Loucy (cell line): ENCODE measurements at regions not wholly inside any gene's neighbourhood (a gene's known extent, or its start where the extent isn't known, plus 50 kb on each side); places are given as distances from the start of the nearest gene placed in this dataset.
A peak's percentile ranks its signal among the peaks of the same experiment; 100 is the strongest.

Source experiments
- H2AFZ ChIP-seq: fragments of 200-600 bp; sonication (generic); 2 replicates; pipeline ENCODE4 v1.6.0; 2016; ENCODE audit warnings: antibody characterized with exemption, mild to moderate bottlenecking, low read length, moderate library complexity
- H3F3A ChIP-seq: fragments of 200-600 bp; 2 replicates; pipeline ENCODE4 v1.6.0; 2016; ENCODE audit warnings: antibody characterized with exemption, low read depth, mild to moderate bottlenecking
- H3K27me3 ChIP-seq: fragments of 200-600 bp; sonication (generic); 2 replicates; pipeline ENCODE4 v1.6.1; 2014; ENCODE audit warnings: low read length, mild to moderate bottlenecking; ENCODE audit not compliant: insufficient read depth, poor library complexity, severe bottlenecking
- H3K36me3 ChIP-seq: fragments of 200-600 bp; sonication (generic); 2 replicates; pipeline ENCODE4 v1.6.1; 2016; ENCODE audit warnings: low read length; ENCODE audit not compliant: insufficient read depth
- H3K4me1 ChIP-seq: fragments of 200-600 bp; sonication (generic); 2 replicates; pipeline ENCODE4 v1.5.1; 2014; ENCODE audit warnings: low read length, mild to moderate bottlenecking; ENCODE audit not compliant: insufficient read depth, poor library complexity, severe bottlenecking
- H3K4me2 ChIP-seq: fragments of 200-600 bp; sonication (generic); 2 replicates; pipeline ENCODE4 v1.6.0; 2014; ENCODE audit warnings: antibody characterized with exemption, low read length, low read depth, mild to moderate bottlenecking; ENCODE audit not compliant: poor library complexity, severe bottlenecking
- H3K4me3 ChIP-seq: fragments of 200-600 bp; sonication (generic); 2 replicates; pipeline ENCODE4 v1.5.1; 2014; ENCODE audit warnings: low read length, mild to moderate bottlenecking, mixed read lengths; ENCODE audit not compliant: poor library complexity, severe bottlenecking
- H3K79me2 ChIP-seq: fragments of 200-600 bp; sonication (generic); 2 replicates; pipeline ENCODE4 v1.6.1; 2014; ENCODE audit warnings: low read length; ENCODE audit not compliant: insufficient read depth
- H3K9ac ChIP-seq: fragments of 200-600 bp; sonication (generic); 2 replicates; pipeline ENCODE4 v1.6.0; 2014; ENCODE audit warnings: mild to moderate bottlenecking, low read depth, low read length, moderate library complexity; ENCODE audit not compliant: poor library complexity, severe bottlenecking
- H3K9me2 ChIP-seq: fragments of 200-600 bp; sonication (generic); replicated peaks from 2 replicates; pipeline ENCODE4 v1.6.1; 2016; ENCODE audit warnings: low read depth, low read length, mixed read lengths
- H3K9me3 ChIP-seq: fragments of 200-600 bp; sonication (generic); 2 replicates; pipeline ENCODE4 v1.6.1; 2014; ENCODE audit warnings: mild to moderate bottlenecking, antibody characterized with exemption, low read length, low read depth; ENCODE audit not compliant: insufficient read depth
- H4K20me1 ChIP-seq: fragments of 200-600 bp; sonication (generic); 2 replicates; pipeline ENCODE4 v1.6.0; 2014; ENCODE audit warnings: antibody characterized with exemption, low read length, mild to moderate bottlenecking; ENCODE audit not compliant: insufficient read depth, poor library complexity, severe bottlenecking
- CTCF ChIP-seq: fragments of 200-600 bp; sonication (generic); conservative IDR thresholded peaks from 2 replicates; pipeline ENCODE4 v1.5.1; 2014; ENCODE audit warnings: mild to moderate bottlenecking, antibody characterized with exemption, low read length
- EZH2phosphoT487 ChIP-seq: fragments of 200-600 bp; IDR thresholded peaks from 2 replicates; pipeline ENCODE4 v1.6.1; 2018; ENCODE audit warnings: antibody characterized with exemption, mild to moderate bottlenecking, moderate library complexity, borderline replicate concordance

DNA sequence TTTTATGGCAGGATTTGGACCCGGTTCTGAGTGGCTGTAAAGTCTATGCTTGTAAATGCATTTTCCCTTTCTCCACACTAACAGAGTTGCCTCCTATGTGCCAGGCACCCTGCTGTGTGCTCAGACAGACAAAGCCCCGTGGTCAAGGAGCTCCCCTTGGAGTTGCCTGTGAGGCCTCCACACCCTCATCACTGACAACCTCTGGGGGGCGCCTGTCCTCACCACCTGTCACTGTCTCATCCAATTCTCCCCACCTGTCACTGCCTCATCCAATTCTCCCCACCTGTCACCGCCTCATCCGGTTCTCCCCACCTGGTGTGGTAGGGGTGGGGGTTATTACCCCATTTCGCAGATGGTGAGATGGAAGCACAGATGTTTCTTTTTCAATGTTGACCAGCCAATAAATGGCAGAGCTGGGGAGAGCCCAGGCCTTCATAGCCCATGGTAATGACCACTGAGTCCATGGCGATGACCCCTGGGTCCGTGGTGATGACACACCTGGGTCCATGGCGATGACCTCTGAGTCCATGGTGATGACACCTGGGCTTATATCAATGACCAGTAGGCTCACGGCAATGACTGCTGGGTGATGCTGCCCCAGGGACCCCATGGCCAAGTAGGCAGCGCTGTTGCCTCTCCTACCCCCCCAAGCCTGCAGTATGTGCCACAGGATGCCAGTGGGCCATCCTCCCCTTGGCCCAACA, 150.1 kb downstream of the IRF8 start:
- H3K9me2 ChIP-seq = no peaks in the 10 kb centered on the region
- H3K9me3 ChIP-seq = no peaks in the 10 kb centered on the region
- H3K27me3 ChIP-seq = no peaks in the 10 kb centered on the region
- H2AFZ ChIP-seq = no peak overlapping the region
- no peaks in the 10 kb centered on the region for H4K20me1 ChIP-seq
- H3K4me3 ChIP-seq = no peak overlapping the region
- no peaks in the 10 kb centered on the region for H3K79me2 ChIP-seq
- H3K4me1 ChIP-seq = no peaks in the 10 kb centered on the region
- H3K4me2 ChIP-seq = no peak overlapping the region
- H3K9ac ChIP-seq = no peak overlapping the region
- TF ChIP-seq EZH2phosphoT487 (no peak), CTCF (peak; percentile 40)
- H3F3A ChIP-seq = no peaks in the 10 kb centered on the region
- H3K36me3 ChIP-seq = no peaks in the 10 kb centered on the region

GRCh38 chr16:86049641-86050040, 150.7 kb downstream of the IRF8 start:
- H3F3A ChIP-seq = no peaks in the 10 kb centered on the region
- H3K36me3 ChIP-seq = no peaks in the 10 kb centered on the region
- no peaks in the 10 kb centered on the region for H4K20me1 ChIP-seq
- H3K27me3 ChIP-seq = no peaks in the 10 kb centered on the region
- no peak overlapping the region for H3K9ac ChIP-seq
- no peak overlapping the region for H3K4me2 ChIP-seq
- no peaks in the 10 kb centered on the region for H3K9me2 ChIP-seq
- H3K4me3 ChIP-seq = no peak overlapping the region
- H3K79me2 ChIP-seq = no peaks in the 10 kb centered on the region
- TF ChIP-seq CTCF (no peak), EZH2phosphoT487 (no peak)
- H3K9me3 ChIP-seq = no peaks in the 10 kb centered on the region
- H2AFZ ChIP-seq = no peak overlapping the region
- H3K4me1 ChIP-seq = no peaks in the 10 kb centered on the region

GRCh38 chr16:86050111-86050510, 151.1 kb downstream of the IRF8 start:
- no peaks in the 10 kb centered on the region for H3K27me3 ChIP-seq
- TF ChIP-seq CTCF (no peak), EZH2phosphoT487 (no peak)

More at GRCh38 chr16:86050111-86050510, 151.1 kb downstream of the IRF8 start:
- H4K20me1 ChIP-seq = no peaks in the 10 kb centered on the region
- no peaks in the 10 kb centered on the region for H3K4me1 ChIP-seq
- H3K4me3 ChIP-seq = no peak overlapping the region
- H3K4me2 ChIP-seq = no peak overlapping the region
- no peaks in the 10 kb centered on the region for H3K9me3 ChIP-seq
- H3K79me2 ChIP-seq = no peaks in the 10 kb centered on the region
- H3K9ac ChIP-seq = no peak overlapping the region
- H3K36me3 ChIP-seq = no peaks in the 10 kb centered on the region
- H3F3A ChIP-seq = no peaks in the 10 kb centered on the region
- no peak overlapping the region for H2AFZ ChIP-seq
- H3K9me2 ChIP-seq = no peaks in the 10 kb centered on the region
